ENCODE measurements at regions not wholly inside any gene's neighbourhood (a gene's known extent, or its start where the extent isn't known, plus 50 kb on each side); places are given as distances from the start of the nearest gene placed in this dataset.
"Not testable (repeated sequence)": the region's sequence is repeated elsewhere in the genome, so short reads cannot be mapped to it uniquely, and the experiment has no call there.

DNA sequence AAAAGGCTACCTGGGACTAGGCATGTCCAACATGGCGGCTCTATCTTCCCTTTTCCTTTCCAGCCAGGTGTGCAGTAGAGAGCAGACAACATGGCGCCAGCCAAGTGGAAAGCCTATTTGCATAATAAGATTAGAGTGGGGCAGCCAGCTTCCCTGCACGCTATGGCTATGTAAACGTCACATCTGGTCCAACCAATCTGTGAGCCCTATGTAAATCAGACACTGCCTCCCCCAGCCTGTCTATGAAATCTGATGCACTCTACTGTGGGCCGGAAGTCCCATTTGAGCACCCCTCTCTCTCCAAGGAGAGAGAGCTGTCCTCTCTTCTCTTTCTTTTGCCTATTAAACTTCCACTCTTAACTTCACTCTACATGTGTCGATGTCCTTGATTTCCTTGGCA, 984.9 kb upstream of the AUTS2 start:
- 91% methylated on average over 6 of the region's 6 CpGs for WGBS
- H3K27ac ChIP-seq (ENCODE audit: low read depth in 1 of 2, low read length in 1 of 2) = no peak overlapping the region
- H3K4me1 ChIP-seq (ENCODE audit: control insufficient read depth in 2 of 2, insufficient read depth in 2 of 2, low read length in 2 of 2) = no peaks in the 10 kb centered on the region
- no peaks in the 10 kb centered on the region for H3K27me3 ChIP-seq (ENCODE audit: control insufficient read depth in 2 of 2, insufficient read depth in 1 of 2, low read length in 1 of 2)
- DNase-seq (ENCODE audit: low read depth in 6 of 9, low spot score in 9 of 9) = no peak
- H3K4me3 ChIP-seq (ENCODE audit: low read length in 2 of 2) = no peak overlapping the region
- no peaks in the 10 kb centered on the region for H3K36me3 ChIP-seq (ENCODE audit: control insufficient read depth in 2 of 2, insufficient read depth in 2 of 2, low read length in 1 of 2)
- H3K9me3 ChIP-seq (ENCODE audit: control insufficient read depth in 2 of 2, insufficient read depth in 1 of 2, low read length in 1 of 2) = peaks cover 3% of the 10 kb centered on the region in 2 donors

DNA sequence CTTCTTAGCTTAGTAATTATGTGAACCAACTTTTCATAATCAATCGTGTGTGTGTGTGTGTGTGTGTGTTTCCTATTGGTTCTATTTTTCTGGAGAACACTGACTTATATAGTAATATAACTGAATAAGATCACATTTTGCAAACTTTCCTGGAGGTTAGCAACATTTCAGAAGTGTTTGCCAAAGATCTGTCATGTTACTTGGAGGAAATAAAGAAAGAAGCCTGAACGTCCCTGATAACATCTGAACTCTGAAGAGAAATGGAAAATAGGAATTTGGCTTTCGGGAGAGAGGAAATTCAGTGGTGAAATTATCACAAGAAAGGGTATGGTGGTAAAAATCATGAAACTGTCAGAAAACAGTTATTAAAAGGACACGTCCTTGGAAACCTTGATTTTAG, 984.4 kb upstream of the AUTS2 start:
- DNase-seq (ENCODE audit: low read depth in 6 of 9, low spot score in 9 of 9) = no peak
- no peak overlapping the region for H3K4me3 ChIP-seq (ENCODE audit: low read length in 2 of 2)
- H3K9me3 ChIP-seq (ENCODE audit: control insufficient read depth in 2 of 2, insufficient read depth in 1 of 2, low read length in 1 of 2) = peaks cover 3% of the 10 kb centered on the region in 2 donors
- no peaks in the 10 kb centered on the region for H3K4me1 ChIP-seq (ENCODE audit: control insufficient read depth in 2 of 2, insufficient read depth in 2 of 2, low read length in 2 of 2)
- H3K36me3 ChIP-seq (ENCODE audit: control insufficient read depth in 2 of 2, insufficient read depth in 2 of 2, low read length in 1 of 2) = no peaks in the 10 kb centered on the region
- H3K27ac ChIP-seq (ENCODE audit: low read depth in 1 of 2, low read length in 1 of 2) = no peak overlapping the region
- WGBS = 24% methylated on average over 4 of the region's 4 CpGs
- no peaks in the 10 kb centered on the region for H3K27me3 ChIP-seq (ENCODE audit: control insufficient read depth in 2 of 2, insufficient read depth in 1 of 2, low read length in 1 of 2)

DNA sequence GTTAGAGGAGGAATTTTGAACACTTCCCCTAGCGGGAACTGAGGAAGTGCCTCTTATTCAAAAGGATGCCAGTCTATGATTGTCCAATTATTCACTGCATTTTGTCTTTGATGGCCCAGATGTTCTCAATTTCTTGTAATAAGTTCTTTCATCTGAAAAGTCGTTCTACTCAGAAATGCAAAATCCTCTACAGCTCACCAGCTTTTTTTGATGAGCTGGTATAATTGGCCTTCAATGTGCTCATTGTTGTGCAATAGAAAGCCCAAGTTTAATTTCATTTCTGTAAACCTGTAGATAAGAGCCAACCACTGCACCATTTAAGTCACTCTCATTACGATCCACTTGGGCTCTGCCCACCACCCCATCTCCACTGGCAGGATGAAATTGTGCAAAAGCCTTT, 978.7 kb upstream of the AUTS2 start:
- DNase-seq (ENCODE audit: low read depth in 6 of 9, low spot score in 9 of 9) = no peak
- Histone ChIP-seq H3K27me3 (ENCODE audit: control insufficient read depth in 2 of 2, insufficient read depth in 1 of 2, low read length in 1 of 2) (no peaks in the 10 kb centered on the region), H3K4me3 (ENCODE audit: low read length in 2 of 2) (no peak overlapping the region), H3K36me3 (ENCODE audit: control insufficient read depth in 2 of 2, insufficient read depth in 2 of 2, low read length in 1 of 2) (no peaks in the 10 kb centered on the region), H3K9me3 (ENCODE audit: control insufficient read depth in 2 of 2, insufficient read depth in 1 of 2, low read length in 1 of 2) (peaks cover 2 to 4% of the 10 kb centered on the region in 2 donors), H3K27ac (ENCODE audit: low read depth in 1 of 2, low read length in 1 of 2) (no peak overlapping the region), H3K4me1 (ENCODE audit: control insufficient read depth in 2 of 2, insufficient read depth in 2 of 2, low read length in 2 of 2) (no peaks in the 10 kb centered on the region)
- WGBS = 84% methylated on average over 3 of the region's 3 CpGs

DNA sequence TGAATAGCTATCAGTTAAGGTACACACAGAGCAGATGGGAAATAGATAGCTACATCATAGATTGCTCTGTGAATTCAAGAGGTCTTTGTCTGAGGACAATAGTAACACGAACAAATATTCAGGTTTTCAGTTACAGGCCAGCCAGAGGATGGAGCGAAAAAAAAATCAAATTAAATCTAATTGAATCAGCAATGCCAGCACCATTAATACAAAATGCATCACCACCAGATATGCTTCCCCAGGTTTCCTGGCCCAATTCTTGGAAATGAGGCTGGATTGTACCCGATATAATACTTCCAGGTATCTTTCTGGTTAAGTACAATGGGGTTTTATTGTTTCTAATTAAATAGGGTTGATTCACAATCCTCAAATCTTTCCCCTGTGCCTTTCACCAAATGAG, 975.8 kb upstream of the AUTS2 start:
- DNase-seq (ENCODE audit: low read depth in 6 of 9, low spot score in 9 of 9) = no peak
- Histone ChIP-seq H3K27ac (ENCODE audit: low read depth in 1 of 2, low read length in 1 of 2) (no peak overlapping the region), H3K4me3 (ENCODE audit: low read length in 2 of 2) (no peak overlapping the region), H3K36me3 (ENCODE audit: control insufficient read depth in 2 of 2, insufficient read depth in 2 of 2, low read length in 1 of 2) (no peaks in the 10 kb centered on the region), H3K4me1 (ENCODE audit: control insufficient read depth in 2 of 2, insufficient read depth in 2 of 2, low read length in 2 of 2) (no peaks in the 10 kb centered on the region), H3K9me3 (ENCODE audit: control insufficient read depth in 2 of 2, insufficient read depth in 1 of 2, low read length in 1 of 2) (peaks cover 2 to 4% of the 10 kb centered on the region in 2 donors), H3K27me3 (ENCODE audit: control insufficient read depth in 2 of 2, insufficient read depth in 1 of 2, low read length in 1 of 2) (no peaks in the 10 kb centered on the region)
- 93% methylated on average over 3 of the region's 3 CpGs for WGBS

DNA sequence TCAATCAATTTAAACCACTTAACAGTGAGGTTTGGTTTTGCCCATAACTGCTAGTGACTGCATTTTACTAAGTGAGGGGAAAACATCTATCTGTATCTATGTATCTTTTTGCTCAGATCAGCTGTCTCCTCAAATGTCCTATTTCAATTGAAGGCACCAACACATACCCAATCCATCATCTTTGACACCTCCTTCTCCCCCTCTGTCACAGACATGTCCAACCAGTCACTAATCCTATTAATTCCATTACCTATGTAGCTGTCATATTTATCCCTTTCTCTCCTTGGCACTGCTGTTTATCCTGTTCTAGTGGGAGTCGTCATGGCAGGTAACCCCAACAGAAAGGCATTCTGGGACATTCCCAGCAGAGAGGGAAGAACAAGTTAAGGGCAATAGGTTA, 975.2 kb upstream of the AUTS2 start:
- H3K9me3 ChIP-seq (ENCODE audit: control insufficient read depth in 2 of 2, insufficient read depth in 1 of 2, low read length in 1 of 2) = peaks cover 0 to 4% of the 10 kb centered on the region in 2 donors
- H3K36me3 ChIP-seq (ENCODE audit: control insufficient read depth in 2 of 2, insufficient read depth in 2 of 2, low read length in 1 of 2) = no peaks in the 10 kb centered on the region
- WGBS = 89% methylated on average over 1 of the region's 1 CpG
- no peak for DNase-seq (ENCODE audit: low read depth in 6 of 9, low spot score in 9 of 9)
- no peaks in the 10 kb centered on the region for H3K27me3 ChIP-seq (ENCODE audit: control insufficient read depth in 2 of 2, insufficient read depth in 1 of 2, low read length in 1 of 2)
- H3K4me1 ChIP-seq (ENCODE audit: control insufficient read depth in 2 of 2, insufficient read depth in 2 of 2, low read length in 2 of 2) = no peaks in the 10 kb centered on the region
- H3K27ac ChIP-seq (ENCODE audit: low read depth in 1 of 2, low read length in 1 of 2) = no peak overlapping the region
- no peak overlapping the region for H3K4me3 ChIP-seq (ENCODE audit: low read length in 2 of 2)

DNA sequence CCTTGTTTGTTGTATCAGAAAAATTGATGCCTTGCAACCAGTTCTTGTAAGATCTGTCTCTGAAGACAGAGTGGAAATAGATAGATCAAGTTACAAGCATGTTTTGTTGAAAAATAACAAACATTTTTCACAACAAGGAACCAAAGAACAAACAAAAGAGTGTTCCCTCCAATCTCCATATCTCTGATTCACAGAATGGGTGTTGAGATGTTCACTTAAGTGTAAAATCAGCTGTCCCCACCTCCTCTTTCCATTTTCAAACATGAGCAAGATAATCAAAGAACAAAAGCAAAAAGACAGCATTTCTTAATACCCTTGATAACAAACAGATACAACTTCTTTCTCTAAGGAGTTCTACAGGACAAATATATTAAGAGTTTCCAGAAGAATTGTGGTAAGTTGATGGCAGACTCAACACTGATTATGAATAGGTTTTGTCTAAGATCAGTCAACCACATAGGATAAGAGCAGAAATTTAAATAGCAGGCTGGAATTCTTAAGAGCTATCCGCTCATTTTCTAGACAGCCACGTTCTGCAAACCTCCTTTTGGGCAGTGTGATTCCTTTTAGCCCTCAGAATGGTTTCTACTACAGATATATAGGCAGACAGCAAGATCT, 970.9 kb upstream of the AUTS2 start:
- no peak for DNase-seq (ENCODE audit: low read depth in 6 of 9, low spot score in 9 of 9)
- Histone ChIP-seq H3K36me3 (ENCODE audit: control insufficient read depth in 2 of 2, insufficient read depth in 2 of 2, low read length in 1 of 2) (no peaks in the 10 kb centered on the region), H3K9me3 (ENCODE audit: control insufficient read depth in 2 of 2, insufficient read depth in 1 of 2, low read length in 1 of 2) (no peaks in the 10 kb centered on the region), H3K27me3 (ENCODE audit: control insufficient read depth in 2 of 2, insufficient read depth in 1 of 2, low read length in 1 of 2) (no peaks in the 10 kb centered on the region), H3K27ac (ENCODE audit: low read depth in 1 of 2, low read length in 1 of 2) (no peak overlapping the region), H3K4me1 (ENCODE audit: control insufficient read depth in 2 of 2, insufficient read depth in 2 of 2, low read length in 2 of 2) (no peaks in the 10 kb centered on the region), H3K4me3 (ENCODE audit: low read length in 2 of 2) (no peak overlapping the region)
- 75% methylated on average over 2 of the region's 2 CpGs for WGBS

DNA sequence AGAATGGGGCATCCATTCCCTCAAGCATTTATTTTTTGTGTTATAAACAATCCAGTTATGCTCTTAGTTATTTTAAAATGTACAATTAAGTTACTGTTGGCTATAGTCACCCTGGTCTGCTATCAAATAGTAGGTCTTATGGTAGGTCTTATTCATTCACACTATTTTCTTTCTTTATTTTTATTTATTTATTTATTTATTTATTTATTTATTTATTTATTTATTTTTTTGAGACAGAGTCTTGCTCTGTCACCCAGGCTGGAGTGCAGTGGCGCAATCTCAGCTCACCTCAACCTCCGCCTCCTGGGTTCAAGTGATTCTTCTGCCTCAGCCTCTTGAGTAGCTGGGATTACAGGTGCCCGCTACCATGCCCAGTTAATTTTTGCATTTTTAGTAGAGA, 967.4 kb upstream of the AUTS2 start:
- WGBS = 97% methylated on average over 3 of the region's 3 CpGs
- H3K4me1 ChIP-seq (ENCODE audit: control insufficient read depth in 2 of 2, insufficient read depth in 2 of 2, low read length in 2 of 2); H3K36me3 ChIP-seq (ENCODE audit: control insufficient read depth in 2 of 2, insufficient read depth in 2 of 2, low read length in 1 of 2); DNase-seq (ENCODE audit: low read depth in 6 of 9, low spot score in 9 of 9); H3K27me3 ChIP-seq (ENCODE audit: control insufficient read depth in 2 of 2, insufficient read depth in 1 of 2, low read length in 1 of 2); H3K27ac ChIP-seq (ENCODE audit: low read depth in 1 of 2, low read length in 1 of 2); H3K4me3 ChIP-seq (ENCODE audit: low read length in 2 of 2): not testable (repeated sequence)
- H3K9me3 ChIP-seq (ENCODE audit: control insufficient read depth in 2 of 2, insufficient read depth in 1 of 2, low read length in 1 of 2) = peaks cover 2 to 14% of the 10 kb centered on the region in 2 donors

DNA sequence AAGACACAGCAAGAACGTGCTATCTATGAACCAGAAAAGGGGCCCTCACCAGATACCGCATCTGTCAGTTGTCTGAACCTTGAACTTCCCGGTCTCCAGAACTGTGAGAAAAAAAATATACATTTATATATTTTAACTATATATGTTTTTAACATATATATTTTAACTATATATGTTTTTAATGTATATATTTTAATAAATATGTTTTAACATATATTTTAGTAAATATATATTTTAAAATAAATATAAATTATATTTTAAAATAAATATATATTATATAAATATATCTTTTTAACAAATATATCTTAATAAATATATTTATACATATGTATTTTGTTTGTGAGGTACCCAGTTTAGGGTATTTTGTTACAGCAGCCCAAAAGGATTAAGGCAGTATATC, 958.2 kb upstream of the AUTS2 start:
- Histone ChIP-seq H3K4me3 (ENCODE audit: low read length in 2 of 2) (no peak overlapping the region), H3K36me3 (ENCODE audit: control insufficient read depth in 2 of 2, insufficient read depth in 2 of 2, low read length in 1 of 2) (no peaks in the 10 kb centered on the region), H3K9me3 (ENCODE audit: control insufficient read depth in 2 of 2, insufficient read depth in 1 of 2, low read length in 1 of 2) (peaks cover 1 to 19% of the 10 kb centered on the region in 2 donors), H3K27me3 (ENCODE audit: control insufficient read depth in 2 of 2, insufficient read depth in 1 of 2, low read length in 1 of 2) (no peaks in the 10 kb centered on the region), H3K27ac (ENCODE audit: low read depth in 1 of 2, low read length in 1 of 2) (no peak overlapping the region), H3K4me1 (ENCODE audit: control insufficient read depth in 2 of 2, insufficient read depth in 2 of 2, low read length in 2 of 2) (no peaks in the 10 kb centered on the region)
- WGBS = 93% methylated on average over 3 of the region's 3 CpGs
- no peak for DNase-seq (ENCODE audit: low read depth in 6 of 9, low spot score in 9 of 9)

DNA sequence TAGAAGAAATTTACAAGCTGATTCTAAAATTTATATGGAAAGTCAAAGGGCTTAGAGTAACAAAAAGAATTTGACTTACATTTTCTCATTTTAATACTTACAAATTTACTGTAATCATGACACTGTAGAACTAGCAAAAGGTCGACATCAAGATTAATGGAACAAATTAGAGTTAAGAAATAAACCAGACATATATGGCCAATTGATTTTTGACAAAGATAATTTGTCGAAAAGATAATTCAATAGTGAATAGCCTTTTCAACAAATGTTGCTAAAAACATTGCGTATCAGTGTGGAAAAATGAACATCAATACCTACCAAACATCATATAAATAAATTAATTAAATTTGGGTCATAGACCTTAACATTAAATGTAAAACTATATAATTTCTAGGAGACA, 955.5 kb upstream of the AUTS2 start:
- H3K4me1 ChIP-seq (ENCODE audit: control insufficient read depth in 2 of 2, insufficient read depth in 2 of 2, low read length in 2 of 2) = no peaks in the 10 kb centered on the region
- H3K36me3 ChIP-seq (ENCODE audit: control insufficient read depth in 2 of 2, insufficient read depth in 2 of 2, low read length in 1 of 2) = no peaks in the 10 kb centered on the region
- H3K4me3 ChIP-seq (ENCODE audit: low read length in 2 of 2) = no peak overlapping the region
- no peak for DNase-seq (ENCODE audit: low read depth in 6 of 9, low spot score in 9 of 9)
- no peaks in the 10 kb centered on the region for H3K27me3 ChIP-seq (ENCODE audit: control insufficient read depth in 2 of 2, insufficient read depth in 1 of 2, low read length in 1 of 2)
- H3K9me3 ChIP-seq (ENCODE audit: control insufficient read depth in 2 of 2, insufficient read depth in 1 of 2, low read length in 1 of 2) = peaks cover 3 to 18% of the 10 kb centered on the region in 2 donors
- no peak overlapping the region for H3K27ac ChIP-seq (ENCODE audit: low read depth in 1 of 2, low read length in 1 of 2)
- WGBS = 92% methylated on average over 3 of the region's 3 CpGs

DNA sequence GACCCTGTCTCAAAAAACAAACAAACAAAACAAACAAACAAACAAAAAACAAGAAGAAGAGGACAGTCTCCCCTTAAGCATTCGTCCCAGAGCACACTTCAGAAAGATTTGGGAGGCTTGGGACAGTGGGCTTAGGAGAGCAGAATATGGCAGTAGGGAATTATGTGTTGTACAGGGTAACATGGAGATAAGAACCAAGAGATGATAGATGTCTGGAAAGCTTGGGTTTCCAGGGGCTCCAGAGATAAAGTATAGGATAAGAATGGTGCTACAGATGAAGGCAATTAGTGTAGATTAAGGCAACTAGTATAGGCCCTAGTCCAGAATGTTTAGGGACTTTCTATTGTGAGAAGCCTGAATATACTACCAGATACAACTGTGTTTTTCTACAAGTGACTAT, 934.9 kb upstream of the AUTS2 start:
- H3K9me3 ChIP-seq (ENCODE audit: control insufficient read depth in 2 of 2, insufficient read depth in 1 of 2, low read length in 1 of 2) = peaks cover 0 to 2% of the 10 kb centered on the region in 2 donors
- H3K36me3 ChIP-seq (ENCODE audit: control insufficient read depth in 2 of 2, insufficient read depth in 2 of 2, low read length in 1 of 2) = no peaks in the 10 kb centered on the region
- H3K4me3 ChIP-seq (ENCODE audit: low read length in 2 of 2) = no peak overlapping the region
- no peaks in the 10 kb centered on the region for H3K27me3 ChIP-seq (ENCODE audit: control insufficient read depth in 2 of 2, insufficient read depth in 1 of 2, low read length in 1 of 2)
- H3K4me1 ChIP-seq (ENCODE audit: control insufficient read depth in 2 of 2, insufficient read depth in 2 of 2, low read length in 2 of 2) = no peaks in the 10 kb centered on the region
- WGBS = 82% methylated on average over 1 of the region's 1 CpG
- no peak for DNase-seq (ENCODE audit: low read depth in 6 of 9, low spot score in 9 of 9)
- H3K27ac ChIP-seq (ENCODE audit: low read depth in 1 of 2, low read length in 1 of 2) = no peak overlapping the region

Data from thymus (tissue), 11 donors.